Hepatocyte (in vitro differentiated cells): ENCODE measurements at regions not wholly inside any gene's neighbourhood (a gene's known extent, or its start where the extent isn't known, plus 50 kb on each side); places are given as distances from the start of the nearest gene placed in this dataset.

Source experiments
- DNase-seq: peaks from one replicate; pipeline ENCODE4 v3.0.0-alpha.2; 2016; ENCODE audit warnings: low spot score
- H2AFZ ChIP-seq: fragments of 200-600 bp; sonication (generic); 2 replicates; pipeline ENCODE4 v1.6.0; 2016; ENCODE audit warnings: antibody characterized with exemption, mild to moderate bottlenecking
- H3K27ac ChIP-seq: fragments of 200-600 bp; sonication (generic); 2 replicates; pipeline ENCODE4 v1.5.1; 2016; ENCODE audit warnings: mild to moderate bottlenecking
- H3K27me3 ChIP-seq: fragments of 200-600 bp; sonication (generic); 2 replicates; pipeline ENCODE4 v1.6.1; 2016
- H3K36me3 ChIP-seq: fragments of 200-600 bp; sonication (generic); replicated peaks from 2 replicates; pipeline ENCODE4 v1.5.1; 2016; ENCODE audit warnings: low read depth; ENCODE audit not compliant: insufficient read depth
- H3K4me1 ChIP-seq: fragments of 200-600 bp; sonication (generic); 2 replicates; pipeline ENCODE4 v1.5.1; 2016; ENCODE audit warnings: mild to moderate bottlenecking, moderate library complexity; ENCODE audit not compliant: insufficient read depth
- H3K4me2 ChIP-seq: fragments of 200-600 bp; sonication (generic); 2 replicates; pipeline ENCODE4 v1.6.0; 2016
- H3K4me3 ChIP-seq: fragments of 200-600 bp; sonication (generic); 2 replicates; pipeline ENCODE4 v1.5.1; 2016; ENCODE audit warnings: mild to moderate bottlenecking
- H3K79me2 ChIP-seq: fragments of 200-600 bp; sonication (generic); 2 replicates; pipeline ENCODE4 v1.6.0; 2017; ENCODE audit warnings: mild to moderate bottlenecking
- H3K9me2 ChIP-seq: fragments of 200-600 bp; sonication (generic); replicated peaks from 2 replicates; pipeline ENCODE4 v1.6.0; 2017; ENCODE audit warnings: mild to moderate bottlenecking; ENCODE audit not compliant: insufficient read depth
- H3K9me3 ChIP-seq: fragments of 200-600 bp; sonication (generic); 2 replicates; pipeline ENCODE4 v1.5.1; 2016; ENCODE audit warnings: low read depth, mild to moderate bottlenecking
- H4K20me1 ChIP-seq: fragments of 200-600 bp; sonication (generic); 2 replicates; pipeline ENCODE4 v1.6.0; 2016; ENCODE audit warnings: mild to moderate bottlenecking; ENCODE audit not compliant: insufficient read depth, poor library complexity, severe bottlenecking
- EZH2 ChIP-seq: fragments of 200-600 bp; sonication (generic); IDR thresholded peaks from 2 replicates; pipeline ENCODE4 v1.6.1; 2016; ENCODE audit warnings: antibody characterized with exemption, mild to moderate bottlenecking, borderline replicate concordance
- EZH2phosphoT487 ChIP-seq: fragments of 200-600 bp; sonication (generic); IDR thresholded peaks from one replicate; pipeline ENCODE4 v1.6.1; 2018; ENCODE audit warnings: antibody characterized with exemption, mild to moderate bottlenecking, low read depth, moderate library complexity; ENCODE audit not compliant: unreplicated experiment, severe bottlenecking
- WGBS: methylation state at CpG from one replicate; pipeline ENCODE4 v1.1.6; 2016; ENCODE audit warnings: low lambda C conversion rate; ENCODE audit errors: missing lambda C conversion rate; 5-methylcytosine and 5-hydroxymethylcytosine counted together
- TF ChIP-seq, protein P1 (sequence below): fragments of 200-600 bp; sonication (generic); IDR thresholded peaks from 2 replicates; pipeline ENCODE4 v1.5.1; 2016; ENCODE audit warnings: antibody characterized with exemption, mild to moderate bottlenecking; ENCODE audit not compliant: poor library complexity

DNA sequence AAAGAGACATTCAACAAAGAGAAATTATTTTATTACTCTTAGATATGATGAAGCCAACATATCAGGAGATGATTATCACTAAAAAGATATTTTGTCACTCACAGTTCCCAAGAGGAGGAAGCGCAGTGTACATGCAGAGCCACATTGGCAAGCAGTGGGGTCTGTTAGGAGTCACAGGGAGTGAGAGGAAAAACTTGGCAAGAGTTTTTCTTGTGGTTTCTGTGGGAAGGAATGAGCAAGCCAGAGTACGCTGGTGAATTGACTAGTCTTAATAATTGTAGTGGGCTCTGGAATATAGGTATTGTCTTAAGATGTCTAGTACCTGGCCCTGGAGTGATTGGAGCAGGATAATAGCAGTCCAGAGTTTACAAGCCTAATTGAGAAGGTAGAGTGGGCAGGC, 1095.2 kb downstream of the GRIK2 start:
- no peaks in the 10 kb centered on the region for H4K20me1 ChIP-seq
- DNase-seq: no peak
- H3K27ac ChIP-seq: no peak overlapping the region
- TF ChIP-seq, protein P1, sequence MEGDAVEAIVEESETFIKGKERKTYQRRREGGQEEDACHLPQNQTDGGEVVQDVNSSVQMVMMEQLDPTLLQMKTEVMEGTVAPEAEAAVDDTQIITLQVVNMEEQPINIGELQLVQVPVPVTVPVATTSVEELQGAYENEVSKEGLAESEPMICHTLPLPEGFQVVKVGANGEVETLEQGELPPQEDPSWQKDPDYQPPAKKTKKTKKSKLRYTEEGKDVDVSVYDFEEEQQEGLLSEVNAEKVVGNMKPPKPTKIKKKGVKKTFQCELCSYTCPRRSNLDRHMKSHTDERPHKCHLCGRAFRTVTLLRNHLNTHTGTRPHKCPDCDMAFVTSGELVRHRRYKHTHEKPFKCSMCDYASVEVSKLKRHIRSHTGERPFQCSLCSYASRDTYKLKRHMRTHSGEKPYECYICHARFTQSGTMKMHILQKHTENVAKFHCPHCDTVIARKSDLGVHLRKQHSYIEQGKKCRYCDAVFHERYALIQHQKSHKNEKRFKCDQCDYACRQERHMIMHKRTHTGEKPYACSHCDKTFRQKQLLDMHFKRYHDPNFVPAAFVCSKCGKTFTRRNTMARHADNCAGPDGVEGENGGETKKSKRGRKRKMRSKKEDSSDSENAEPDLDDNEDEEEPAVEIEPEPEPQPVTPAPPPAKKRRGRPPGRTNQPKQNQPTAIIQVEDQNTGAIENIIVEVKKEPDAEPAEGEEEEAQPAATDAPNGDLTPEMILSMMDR: no peak
- TF ChIP-seq EZH2: no peak
- TF ChIP-seq EZH2phosphoT487: no peak
- H3K36me3 ChIP-seq: no peaks in the 10 kb centered on the region
- no peaks in the 10 kb centered on the region for H3K79me2 ChIP-seq
- no peak overlapping the region for H2AFZ ChIP-seq
- H3K9me2 ChIP-seq: no peaks in the 10 kb centered on the region
- no peaks in the 10 kb centered on the region for H3K27me3 ChIP-seq
- no peak overlapping the region for H3K4me2 ChIP-seq
- WGBS: 85% methylated on average over 2 of the region's 2 CpGs
- H3K4me3 ChIP-seq: no peak overlapping the region
- no peaks in the 10 kb centered on the region for H3K4me1 ChIP-seq
- no peaks in the 10 kb centered on the region for H3K9me3 ChIP-seq

DNA sequence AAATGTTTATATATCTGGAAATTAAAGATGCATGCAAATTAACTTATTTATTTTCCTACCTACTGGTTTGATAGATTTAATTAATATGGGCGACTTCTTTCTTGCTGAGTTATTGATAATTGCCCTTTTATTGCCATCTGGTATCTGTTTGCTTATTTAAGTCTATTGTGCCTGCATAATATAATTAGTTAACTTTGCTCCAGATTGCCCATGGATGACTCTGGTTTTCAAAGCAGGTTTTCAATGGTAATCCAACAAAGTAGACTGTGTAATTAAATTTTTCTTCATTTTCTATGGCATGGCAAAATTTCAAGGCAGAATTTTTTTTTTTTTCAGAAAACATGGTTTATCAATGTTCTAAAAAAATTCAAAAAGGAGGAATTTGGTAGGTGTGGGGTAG, 1092.0 kb downstream of the GRIK2 start:
- no peaks in the 10 kb centered on the region for H4K20me1 ChIP-seq

DNA sequence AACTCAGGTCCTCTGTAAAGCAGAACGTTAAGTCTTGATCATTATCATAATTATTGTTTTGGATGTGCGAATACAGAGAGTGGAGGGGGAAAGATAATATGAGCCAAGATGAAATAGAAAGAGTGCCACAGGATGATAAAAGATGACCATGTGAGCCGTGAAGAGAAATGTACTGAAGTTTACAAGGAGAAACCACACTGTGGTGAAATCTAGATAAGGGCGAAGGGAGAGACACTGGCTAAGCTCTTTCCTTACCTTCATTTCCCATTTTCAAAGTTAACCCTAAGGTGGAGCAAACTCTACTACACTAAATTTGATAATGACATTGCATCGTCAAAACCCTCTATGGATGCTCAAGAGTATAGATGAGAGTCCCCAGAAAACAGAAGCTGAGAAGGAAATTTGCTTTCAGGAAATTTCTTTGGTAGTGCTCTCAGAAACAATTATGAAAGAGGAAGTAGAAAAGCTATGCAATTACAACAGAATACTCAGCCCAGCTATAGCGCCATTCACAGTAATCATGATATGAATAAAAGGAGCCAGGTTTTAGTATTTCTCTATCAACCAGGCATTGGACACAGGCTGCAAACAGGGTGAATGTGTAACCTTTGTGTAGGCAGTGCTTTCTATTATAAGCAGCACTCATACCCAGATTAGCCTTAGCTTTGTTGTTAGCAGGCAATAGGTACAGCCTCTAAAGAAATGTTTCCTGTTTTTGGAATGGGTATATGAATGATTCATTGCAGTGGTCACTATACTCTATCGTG, 1080.7 kb downstream of the GRIK2 start:
- H3K36me3 ChIP-seq: no peaks in the 10 kb centered on the region

More for the DNA sequence above, 1092.0 kb downstream of the GRIK2 start:
- TF ChIP-seq, protein P1: no peak
- TF ChIP-seq EZH2phosphoT487 (no peak), EZH2 (no peak)
- H3K27ac ChIP-seq: no peak overlapping the region
- H3K36me3 ChIP-seq: no peaks in the 10 kb centered on the region
- no peaks in the 10 kb centered on the region for H3K4me1 ChIP-seq
- no peak overlapping the region for H3K4me3 ChIP-seq
- no peak overlapping the region for H2AFZ ChIP-seq
- H3K79me2 ChIP-seq: no peaks in the 10 kb centered on the region
- no peaks in the 10 kb centered on the region for H3K27me3 ChIP-seq
- H3K9me3 ChIP-seq: no peaks in the 10 kb centered on the region
- DNase-seq: no peak
- H3K9me2 ChIP-seq: no peaks in the 10 kb centered on the region
- WGBS: 65% methylated on average over 1 of the region's 1 CpG
- no peak overlapping the region for H3K4me2 ChIP-seq

More for the DNA sequence above, 1080.7 kb downstream of the GRIK2 start:
- Histone ChIP-seq H3K79me2 (no peaks in the 10 kb centered on the region), H3K4me3 (no peak overlapping the region), H4K20me1 (no peaks in the 10 kb centered on the region), H3K27me3 (no peaks in the 10 kb centered on the region), H3K9me3 (no peaks in the 10 kb centered on the region), H3K4me2 (no peak overlapping the region), H3K4me1 (no peaks in the 10 kb centered on the region), H2AFZ (no peak overlapping the region), H3K27ac (no peak overlapping the region), H3K9me2 (no peaks in the 10 kb centered on the region)
- TF ChIP-seq EZH2 (no peak), EZH2phosphoT487 (no peak)
- TF ChIP-seq, protein P1: no peak
- no peak for DNase-seq
- 74% methylated on average over 7 of the region's 7 CpGs for WGBS
